ENCODE measurements at regions not wholly inside any gene's neighbourhood (a gene's known extent, or its start where the extent isn't known, plus 50 kb on each side); places are given as distances from the start of the nearest gene placed in this dataset.

DNA sequence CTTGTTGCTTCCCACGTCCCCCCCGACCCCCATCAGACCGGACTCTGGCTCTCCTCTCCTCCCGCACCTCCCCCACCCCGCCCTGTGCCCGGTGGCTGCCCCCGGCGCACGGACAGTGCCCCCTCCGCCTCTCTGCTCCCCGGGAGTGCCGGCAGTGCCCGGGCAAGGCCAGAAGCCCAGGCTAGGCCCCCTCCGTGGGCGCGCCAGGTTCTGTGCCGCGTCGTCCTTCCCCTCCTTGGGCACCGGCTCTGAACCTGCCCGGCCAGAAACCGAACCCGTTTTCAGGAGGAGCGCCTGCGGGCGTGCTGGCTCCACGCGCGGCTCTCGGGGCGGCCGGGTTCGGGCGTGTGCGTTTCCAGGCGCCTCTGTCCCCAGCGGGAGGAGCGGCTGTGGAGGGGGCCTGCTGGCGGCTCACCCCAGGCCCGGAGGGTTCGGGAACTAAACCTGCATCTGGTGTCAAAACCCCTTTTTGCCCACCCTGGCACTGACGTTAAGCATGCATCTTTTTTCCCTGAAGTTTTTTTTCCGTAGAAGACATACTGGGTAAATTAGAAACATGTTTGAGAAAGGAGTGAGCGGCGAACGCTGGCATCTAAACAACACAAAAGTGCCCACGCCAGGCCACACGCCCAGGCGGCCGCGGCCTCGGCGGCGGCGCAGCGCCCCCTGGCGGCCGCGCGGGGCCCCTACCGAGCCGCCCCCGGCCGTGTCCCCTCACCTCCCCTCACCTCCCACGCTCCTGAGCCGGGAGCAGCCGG lies 123.9 kb upstream of the SLC1A4 start:
- Histone ChIP-seq H3K9me3 (peaks cover 7% of the 10 kb centered on the region; the same call in 1 of the 2 replicates), H4K20me1 (no peaks in the 10 kb centered on the region), H3K27ac (peak overlapping the region; percentile 86), H3K36me3 (no peaks in the 10 kb centered on the region), H3K4me3 (peak overlapping the region; percentile 74), H3K27me3 (peaks cover 26% of the 10 kb centered on the region), H3K9ac (peak overlapping the region; percentile 83), H3K4me1 (peaks cover 41% of the 10 kb centered on the region), H3K4me2 (peak overlapping the region; percentile 91)
- TF ChIP-seq Cebpa-rat (IDR thresholded peaks at IDR 0.05), result no peak

DNA sequence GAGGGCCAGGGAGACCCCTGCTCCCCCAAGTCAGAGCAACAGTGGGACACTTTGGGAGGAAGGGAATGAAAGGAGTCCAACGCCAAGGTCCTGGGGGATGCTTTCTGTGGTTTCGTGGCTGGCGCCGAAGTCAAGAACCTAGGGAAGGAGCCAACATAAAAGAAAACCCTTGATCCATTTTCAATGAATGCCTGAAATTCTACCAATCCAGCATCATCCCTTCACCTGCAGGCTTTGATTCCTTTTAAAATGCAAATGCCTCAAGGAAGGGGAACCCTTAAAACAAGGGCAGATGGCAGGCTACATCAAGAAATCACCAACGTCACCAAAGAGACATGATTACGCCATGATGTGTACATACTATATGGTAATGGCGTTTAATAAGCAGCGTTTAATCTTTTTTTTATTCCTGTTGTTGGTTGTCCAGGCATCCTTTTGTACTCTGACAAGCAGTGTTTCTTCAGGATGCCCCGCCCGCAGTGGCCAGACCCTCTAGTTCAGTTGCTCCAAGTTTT lies 123.3 kb upstream of the SLC1A4 start:
- H3K9me3 ChIP-seq, result peaks cover 7% of the 10 kb centered on the region; the same call in 1 of the 2 replicates
- no peak for TF ChIP-seq Cebpa-rat (IDR thresholded peaks at IDR 0.05)
- no peak overlapping the region for H3K9ac ChIP-seq
- no peaks in the 10 kb centered on the region for H3K36me3 ChIP-seq
- H3K27ac ChIP-seq, result no peak overlapping the region
- H3K4me1 ChIP-seq, result peaks cover 35% of the 10 kb centered on the region
- peak overlapping the region; percentile 91 for H3K4me2 ChIP-seq
- peaks cover 19% of the 10 kb centered on the region for H3K27me3 ChIP-seq
- H3K4me3 ChIP-seq, result peak overlapping the region; percentile 74; the same call in 1 of the 2 replicates
- no peaks in the 10 kb centered on the region for H4K20me1 ChIP-seq

DNA sequence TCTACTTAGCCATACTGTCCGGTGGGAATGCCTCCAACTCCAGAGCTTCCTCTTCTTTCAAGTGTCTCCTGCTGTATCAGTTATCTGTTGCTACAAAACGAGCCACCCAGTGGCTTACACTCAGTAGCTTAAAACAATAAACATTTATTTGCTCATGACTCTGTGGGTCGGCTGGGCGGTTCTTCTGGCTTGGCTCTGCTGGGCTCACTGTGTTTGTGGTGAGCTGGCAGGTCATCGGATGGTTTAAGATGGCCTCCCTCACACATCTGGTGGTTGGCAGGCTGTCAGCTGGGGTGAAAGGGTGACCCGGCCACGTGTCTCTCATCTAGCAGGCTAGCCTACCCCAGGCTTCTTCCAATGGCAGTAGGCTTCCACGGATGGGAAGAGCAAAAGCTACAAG lies 122.4 kb upstream of the SLC1A4 start:
- H3K9me3 ChIP-seq, result peaks cover 7% of the 10 kb centered on the region; the same call in 1 of the 2 replicates
- no peaks in the 10 kb centered on the region for H3K36me3 ChIP-seq
- H3K27me3 ChIP-seq, result peaks cover 10% of the 10 kb centered on the region
- TF ChIP-seq Cebpa-rat (IDR thresholded peaks at IDR 0.05), result no peak
- H3K4me2 ChIP-seq, result no peak overlapping the region
- no peak overlapping the region for H3K27ac ChIP-seq
- H3K4me1 ChIP-seq, result peaks cover 30% of the 10 kb centered on the region
- no peak overlapping the region for H3K4me3 ChIP-seq
- no peaks in the 10 kb centered on the region for H4K20me1 ChIP-seq
- H3K9ac ChIP-seq, result no peak overlapping the region

DNA sequence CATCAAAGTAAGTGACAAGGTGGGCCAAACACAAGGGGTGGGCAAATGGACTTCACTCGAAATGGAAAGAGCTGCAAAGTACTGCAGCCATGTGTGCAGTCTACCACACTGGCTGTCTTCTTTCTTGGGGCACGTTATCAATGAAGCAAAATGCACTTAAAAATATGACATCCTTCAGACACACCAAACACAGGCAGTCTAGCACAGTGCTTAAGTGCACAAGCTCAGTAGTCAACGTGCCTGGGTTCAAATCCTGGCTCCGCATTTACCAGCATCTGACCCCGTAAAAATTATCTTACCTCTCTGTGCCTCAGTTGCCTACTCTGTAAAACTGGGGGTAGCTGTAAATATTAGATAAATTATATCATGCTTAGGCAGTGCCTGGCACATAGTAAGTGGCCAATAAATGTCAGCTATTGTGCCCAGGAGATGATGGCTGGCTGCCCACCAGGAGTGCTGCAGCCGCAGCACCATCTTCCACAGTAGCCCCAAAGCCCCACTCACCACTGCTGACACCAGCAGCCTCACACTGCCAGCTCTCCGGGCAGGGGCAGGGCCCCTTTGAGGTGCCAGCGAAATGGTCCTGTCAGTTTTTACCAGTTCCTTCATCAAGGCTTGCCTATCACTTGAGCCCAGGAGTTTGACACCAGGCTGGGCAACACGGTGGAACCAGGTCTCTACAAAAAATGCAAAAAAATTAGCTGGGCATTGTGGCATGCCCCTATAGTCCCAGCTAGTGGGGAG lies 121.8 kb upstream of the SLC1A4 start:
- H3K36me3 ChIP-seq, result no peaks in the 10 kb centered on the region
- TF ChIP-seq Cebpa-rat (IDR thresholded peaks at IDR 0.05), result no peak
- no peak overlapping the region for H3K27ac ChIP-seq
- H3K9ac ChIP-seq, result no peak overlapping the region
- H3K4me1 ChIP-seq, result peaks cover 28% of the 10 kb centered on the region
- no peak overlapping the region for H3K4me2 ChIP-seq
- H3K4me3 ChIP-seq, result no peak overlapping the region
- H4K20me1 ChIP-seq, result no peaks in the 10 kb centered on the region
- peaks cover 4% of the 10 kb centered on the region; the same call in 1 of the 2 replicates for H3K9me3 ChIP-seq
- H3K27me3 ChIP-seq, result peaks cover 4% of the 10 kb centered on the region; the same call in 1 of the 2 replicates

DNA sequence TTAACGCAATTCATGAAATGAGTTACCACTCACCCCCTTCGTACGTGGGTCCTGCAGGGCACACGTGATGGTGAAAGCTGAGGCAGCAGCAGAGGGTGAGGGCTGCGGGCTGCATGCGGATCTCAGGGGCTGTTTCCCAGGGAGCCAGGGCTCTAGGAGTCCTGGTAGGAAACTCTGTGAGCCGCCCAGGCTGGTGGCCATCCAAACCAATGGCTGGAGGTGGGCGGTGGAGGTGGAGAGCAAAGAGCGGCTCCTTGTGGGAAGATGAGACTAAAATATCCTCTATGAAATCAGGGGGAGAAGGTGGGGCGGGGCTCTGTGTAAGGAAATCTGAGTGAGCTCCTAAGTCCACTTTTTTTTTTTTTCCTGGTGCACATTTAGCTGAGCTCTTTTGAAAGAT lies 120.1 kb upstream of the SLC1A4 start:
- Histone ChIP-seq H3K36me3 (no peaks in the 10 kb centered on the region), H3K9me3 (no peaks in the 10 kb centered on the region), H3K27ac (no peak overlapping the region), H3K4me3 (no peak overlapping the region), H4K20me1 (no peaks in the 10 kb centered on the region), H3K9ac (no peak overlapping the region), H3K4me2 (no peak overlapping the region), H3K4me1 (peaks cover 11% of the 10 kb centered on the region), H3K27me3 (no peaks in the 10 kb centered on the region)
- TF ChIP-seq Cebpa-rat (IDR thresholded peaks at IDR 0.05), result no peak

DNA sequence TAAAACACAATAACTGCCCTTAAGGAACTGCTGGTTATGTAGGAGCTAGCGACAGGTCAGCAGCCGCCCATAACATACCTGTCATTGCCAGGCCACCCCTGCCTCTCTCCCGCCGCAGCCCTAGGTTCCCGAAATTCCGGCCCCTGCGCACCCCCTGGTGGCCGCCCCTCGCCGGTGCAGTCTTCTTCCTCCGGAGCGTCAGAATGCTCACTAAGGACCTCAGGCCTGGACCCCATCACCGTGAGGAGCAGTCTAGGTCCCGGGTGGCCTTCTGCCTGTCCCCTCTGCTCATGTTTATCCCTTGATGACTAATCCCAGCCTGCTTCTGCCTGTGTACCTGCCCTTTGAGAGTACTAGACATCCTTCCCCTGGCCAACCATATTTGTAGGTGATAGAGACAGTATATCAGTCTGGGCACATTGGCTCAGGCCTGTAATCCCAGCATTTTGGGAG lies 115.7 kb upstream of the SLC1A4 start:
- Histone ChIP-seq H3K9me3 (no peaks in the 10 kb centered on the region), H3K36me3 (no peaks in the 10 kb centered on the region), H3K4me2 (peak overlapping the region; percentile 7; the same call in 1 of the 2 replicates), H3K27ac (no peak overlapping the region), H3K4me3 (no peak overlapping the region), H3K27me3 (no peaks in the 10 kb centered on the region), H4K20me1 (no peaks in the 10 kb centered on the region), H3K4me1 (no peaks in the 10 kb centered on the region), H3K9ac (no peak overlapping the region)
- no peak for TF ChIP-seq Cebpa-rat (IDR thresholded peaks at IDR 0.05)

DNA sequence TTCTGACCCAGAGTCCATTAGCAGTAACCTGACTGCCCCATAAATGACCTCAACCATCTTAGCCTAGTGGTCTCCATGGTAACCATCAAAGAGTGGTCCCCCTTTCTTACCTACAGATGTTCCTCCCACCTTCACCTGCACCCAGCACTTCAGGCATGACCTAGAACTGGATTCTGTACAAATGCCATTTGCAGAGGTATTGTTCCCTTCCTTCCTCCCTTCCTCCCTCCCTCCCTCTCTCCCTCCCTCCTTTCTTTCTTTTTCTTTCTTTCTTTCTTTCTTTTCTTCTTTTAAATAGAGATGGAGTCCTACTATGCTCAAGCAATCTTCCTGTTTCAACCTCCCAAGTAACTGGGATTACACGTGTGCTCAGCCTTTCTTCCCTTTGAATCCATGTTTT lies 114.6 kb upstream of the SLC1A4 start:
- no peaks in the 10 kb centered on the region for H3K9me3 ChIP-seq
- H3K4me3 ChIP-seq, result no peak overlapping the region
- no peaks in the 10 kb centered on the region for H3K27me3 ChIP-seq
- no peaks in the 10 kb centered on the region for H3K36me3 ChIP-seq
- H3K4me1 ChIP-seq, result no peaks in the 10 kb centered on the region
- no peaks in the 10 kb centered on the region for H4K20me1 ChIP-seq
- no peak for TF ChIP-seq Cebpa-rat (IDR thresholded peaks at IDR 0.05)
- no peak overlapping the region for H3K27ac ChIP-seq
- no peak overlapping the region for H3K4me2 ChIP-seq
- no peak overlapping the region for H3K9ac ChIP-seq

DNA sequence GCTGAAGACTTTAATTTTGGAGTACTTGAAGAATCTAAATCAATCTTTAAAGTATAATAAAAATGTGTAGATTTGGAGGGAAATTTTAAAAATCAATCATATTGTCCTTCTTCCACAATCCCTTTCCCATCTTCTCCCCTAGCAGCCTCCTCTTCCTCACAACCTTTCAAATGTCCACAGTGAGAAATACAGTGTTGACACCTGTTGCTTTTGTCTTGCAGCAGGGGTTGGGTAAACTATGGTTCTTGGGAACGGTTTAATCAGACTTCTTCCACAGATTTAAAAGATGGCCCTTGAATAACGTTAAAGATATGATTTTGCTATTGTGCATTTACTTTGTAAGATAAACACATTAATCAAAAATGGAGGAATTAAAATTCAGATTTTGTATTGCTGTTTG lies 113.8 kb upstream of the SLC1A4 start:
- Histone ChIP-seq H3K9me3 (no peaks in the 10 kb centered on the region), H3K27ac (no peak overlapping the region), H4K20me1 (no peaks in the 10 kb centered on the region), H3K36me3 (no peaks in the 10 kb centered on the region), H3K9ac (no peak overlapping the region), H3K4me3 (no peak overlapping the region), H3K4me2 (no peak overlapping the region), H3K4me1 (no peaks in the 10 kb centered on the region), H3K27me3 (no peaks in the 10 kb centered on the region)
- TF ChIP-seq Cebpa-rat (IDR thresholded peaks at IDR 0.05), result no peak

DNA sequence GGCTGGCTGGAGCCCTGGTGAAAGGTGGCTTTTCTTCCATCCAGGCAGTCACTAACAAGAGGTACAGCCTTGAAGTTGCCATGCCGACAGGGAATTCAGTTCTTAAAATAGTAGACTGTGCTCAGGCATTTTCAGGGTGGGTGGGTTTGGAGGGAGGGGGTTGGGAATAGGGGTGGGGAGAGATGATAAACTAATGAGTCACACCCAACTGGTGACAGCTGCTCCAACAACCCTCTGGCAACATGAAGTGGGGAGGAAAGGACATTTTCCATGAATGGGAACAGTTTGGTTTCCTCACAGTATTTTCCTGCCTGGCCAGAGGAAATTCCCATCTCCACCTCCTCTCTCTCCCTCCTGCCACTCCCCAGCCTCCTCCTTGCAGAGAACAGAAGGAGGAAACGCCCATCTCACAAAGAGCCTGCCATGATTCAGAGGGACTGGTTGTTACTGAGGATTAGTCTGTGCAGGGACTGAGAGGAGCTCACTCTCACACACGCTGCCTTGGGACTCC lies 113.0 kb upstream of the SLC1A4 start:
- Histone ChIP-seq H3K4me1 (no peaks in the 10 kb centered on the region; the same call in 1 of the 2 replicates), H3K27me3 (no peaks in the 10 kb centered on the region), H3K27ac (no peak overlapping the region), H3K4me2 (no peak overlapping the region), H3K4me3 (no peak overlapping the region), H3K9me3 (no peaks in the 10 kb centered on the region), H3K9ac (no peak overlapping the region), H4K20me1 (no peaks in the 10 kb centered on the region), H3K36me3 (no peaks in the 10 kb centered on the region)
- TF ChIP-seq Cebpa-rat (IDR thresholded peaks at IDR 0.05), result no peak

DNA sequence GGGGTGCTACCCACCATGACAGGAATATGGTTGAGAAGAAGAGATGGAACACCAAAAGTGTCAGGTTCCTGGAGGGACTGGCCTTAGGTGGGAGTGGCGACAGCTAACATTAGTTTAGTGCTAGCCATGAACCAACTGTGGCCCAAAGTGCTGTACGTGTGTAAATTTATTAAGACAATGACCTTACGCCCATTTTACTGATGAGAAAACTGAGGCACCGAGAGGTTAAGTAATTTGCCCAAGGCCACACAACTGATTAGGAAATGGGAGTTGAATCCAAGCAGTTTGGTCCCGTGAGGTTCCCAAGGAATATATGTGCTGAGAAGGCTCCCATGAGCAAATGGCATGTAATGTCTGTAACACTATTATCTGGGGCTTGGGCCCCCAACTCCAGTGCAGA lies 109.5 kb upstream of the SLC1A4 start:
- Histone ChIP-seq H3K9ac (no peak overlapping the region), H3K9me3 (no peaks in the 10 kb centered on the region), H3K4me2 (no peak overlapping the region), H3K27ac (no peak overlapping the region), H3K27me3 (no peaks in the 10 kb centered on the region), H3K36me3 (no peaks in the 10 kb centered on the region), H3K4me1 (no peaks in the 10 kb centered on the region; the same call in 1 of the 2 replicates), H3K4me3 (no peak overlapping the region), H4K20me1 (no peaks in the 10 kb centered on the region)
- TF ChIP-seq Cebpa-rat (IDR thresholded peaks at IDR 0.05), result no peak

Measured in BLaER1 (cell line).